Globus pallidus (tissue), 1 donor: ENCODE measurements at regions not wholly inside any gene's neighbourhood (a gene's known extent, or its start where the extent isn't known, plus 50 kb on each side); places are given as distances from the start of the nearest gene placed in this dataset.

Experiments
- DNase-seq: peaks from one replicate; pipeline ENCODE4 v3.0.0-alpha.2; 2015; ENCODE audit warnings: low spot score

DNA sequence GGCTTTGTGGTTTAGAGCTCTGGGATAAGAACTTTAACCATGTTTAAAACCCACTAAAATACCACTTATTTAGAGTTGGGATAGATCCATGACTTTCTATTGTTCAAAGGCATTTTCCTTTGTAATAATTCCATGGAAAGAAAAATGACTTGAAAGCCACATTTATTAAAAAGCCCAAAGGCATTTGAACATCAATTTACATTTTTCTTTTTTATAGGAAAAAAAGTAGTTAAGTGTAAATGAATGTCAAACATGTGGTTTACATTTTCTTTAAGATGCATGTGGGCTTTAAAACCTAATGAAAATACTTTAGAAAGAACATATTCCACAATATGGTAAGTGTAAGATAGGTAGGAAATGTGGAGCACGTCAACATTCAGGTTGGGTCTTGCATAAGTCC, 443.2 kb downstream of the TOX3 start:
- no peak for DNase-seq

- no peak for DNase-seq
These were observed 445.7 kb downstream of the TOX3 start for GRCh38 chr16:52101246-52101645.

DNA sequence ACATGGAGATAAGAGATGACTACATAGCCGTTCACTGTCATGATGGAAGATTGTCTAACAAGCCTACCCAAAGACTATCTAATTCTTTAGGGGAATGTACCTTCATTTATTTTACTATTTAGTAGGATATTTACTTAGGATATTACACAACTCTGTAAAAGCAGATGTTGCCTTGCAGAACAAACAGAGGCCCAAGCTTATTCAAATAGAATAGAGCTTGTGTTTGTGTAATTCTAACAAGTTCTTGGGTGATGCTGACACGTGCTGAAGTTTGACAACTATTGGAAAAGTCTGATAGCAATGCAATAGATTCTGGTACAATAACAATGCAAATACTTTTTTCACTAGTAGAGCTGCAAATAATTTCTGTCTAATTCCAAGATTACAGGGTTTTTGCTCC, 447.6 kb downstream of the TOX3 start:
- DNase-seq: no peak

- no peak for DNase-seq
These were observed 451.5 kb downstream of the TOX3 start for GRCh38 chr16:52095471-52095870.

- no peak for DNase-seq
These were observed 454.8 kb downstream of the TOX3 start for GRCh38 chr16:52092126-52092525.

DNA sequence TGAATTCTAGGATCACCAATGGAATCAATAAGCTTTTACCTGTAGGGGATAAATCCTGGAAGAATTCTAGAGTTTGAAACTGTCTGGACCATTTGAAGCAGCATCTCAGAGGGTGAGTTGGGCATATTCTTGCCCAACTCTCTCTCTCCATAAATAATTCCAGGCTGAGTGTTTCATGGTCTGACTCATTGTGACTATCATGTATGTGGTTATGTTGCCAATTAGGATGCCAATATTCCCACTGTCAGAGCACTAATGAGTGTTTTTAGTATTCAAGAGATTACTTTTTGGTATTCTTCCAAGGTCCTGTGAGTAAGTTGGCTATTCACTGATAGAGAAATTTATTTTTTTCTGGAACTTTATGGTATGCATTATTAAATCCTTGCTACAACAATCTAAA, 456.9 kb downstream of the TOX3 start:
- DNase-seq: no peak

GRCh38 chr16:52089476-52089875, 457.5 kb downstream of the TOX3 start:
- no peak for DNase-seq

DNA sequence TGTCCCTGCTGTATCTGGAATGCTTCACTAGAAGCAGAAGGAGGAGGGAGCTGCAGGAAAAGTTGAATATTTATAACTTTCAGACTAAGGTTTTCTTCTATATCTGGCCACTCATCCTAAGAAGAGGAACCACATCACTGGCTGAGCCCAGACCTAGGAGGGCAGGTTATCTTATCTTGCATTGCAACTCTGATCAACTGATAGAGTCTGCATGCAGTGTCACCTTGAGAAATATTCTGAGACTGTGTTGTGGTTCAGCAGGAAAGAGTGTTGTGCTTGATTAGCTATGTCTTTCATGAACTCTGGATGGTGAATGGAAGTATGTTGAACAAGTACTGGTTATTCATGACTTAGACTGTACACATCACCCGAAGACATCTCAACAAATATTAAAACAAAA, 460.0 kb downstream of the TOX3 start:
- DNase-seq: no peak

DNA sequence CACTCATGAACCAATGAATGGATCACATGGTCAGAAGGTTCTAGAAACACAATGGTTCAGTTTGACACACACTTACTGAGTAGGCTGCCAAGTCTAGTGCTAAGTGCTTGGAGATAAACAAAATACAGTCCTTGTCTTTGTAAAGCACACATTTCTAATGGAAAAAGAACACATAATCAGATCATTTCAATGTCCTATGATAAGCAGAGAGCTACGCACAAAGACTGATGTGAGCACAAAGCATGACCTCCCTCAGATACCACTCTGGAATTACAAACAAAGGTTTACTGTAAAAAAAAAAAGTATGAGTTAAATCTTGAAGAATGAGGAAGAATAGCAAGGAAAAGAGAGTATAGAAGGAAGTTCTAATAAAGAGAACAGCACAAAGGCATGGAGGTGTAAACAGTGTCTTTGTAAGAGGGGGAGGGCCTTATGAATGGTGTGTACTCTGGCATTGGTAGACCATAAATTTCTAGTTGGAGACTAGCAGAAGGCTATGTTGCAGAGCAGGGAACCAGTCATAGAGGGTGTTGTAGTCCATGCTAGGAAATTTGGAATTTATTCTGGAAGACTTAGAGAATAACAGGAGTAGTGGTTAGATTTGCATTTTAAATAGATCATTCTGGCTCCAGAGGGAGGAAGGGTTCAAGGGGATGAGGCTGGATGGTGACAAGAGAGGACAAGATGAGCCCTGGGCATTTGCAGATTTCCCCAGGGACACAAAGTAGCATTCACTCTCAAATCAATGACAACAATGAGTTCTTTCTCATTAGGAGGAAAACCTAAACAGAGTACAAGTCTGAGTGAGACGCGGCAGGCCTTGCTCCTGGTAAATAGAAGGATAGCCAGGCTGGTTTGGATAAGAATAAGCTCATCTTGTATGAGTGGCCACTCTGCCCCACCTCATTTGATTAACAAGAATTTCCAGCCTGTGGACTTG, 468.0 kb downstream of the TOX3 start:
- DNase-seq: peak; percentile 62

DNA sequence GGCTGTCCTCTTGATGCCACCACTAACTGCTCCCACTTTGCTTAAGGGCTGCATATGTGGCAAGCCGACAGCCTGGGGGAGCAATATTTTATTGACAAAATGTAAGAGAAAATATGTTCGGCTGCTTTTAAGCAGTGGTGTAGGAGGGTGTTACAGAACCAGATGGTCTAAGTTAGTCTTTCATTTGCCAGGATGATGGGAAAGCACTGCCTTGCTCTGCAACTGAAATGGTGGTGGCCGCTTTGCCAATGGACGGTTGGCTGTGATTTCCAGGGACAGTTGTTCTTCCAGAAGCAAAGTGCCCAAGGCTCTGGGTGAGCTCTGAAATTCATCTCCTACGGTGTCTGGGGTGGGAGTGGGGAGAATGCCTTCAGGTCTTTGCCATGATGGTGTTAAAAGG, 469.3 kb downstream of the TOX3 start:
- no peak for DNase-seq

DNA sequence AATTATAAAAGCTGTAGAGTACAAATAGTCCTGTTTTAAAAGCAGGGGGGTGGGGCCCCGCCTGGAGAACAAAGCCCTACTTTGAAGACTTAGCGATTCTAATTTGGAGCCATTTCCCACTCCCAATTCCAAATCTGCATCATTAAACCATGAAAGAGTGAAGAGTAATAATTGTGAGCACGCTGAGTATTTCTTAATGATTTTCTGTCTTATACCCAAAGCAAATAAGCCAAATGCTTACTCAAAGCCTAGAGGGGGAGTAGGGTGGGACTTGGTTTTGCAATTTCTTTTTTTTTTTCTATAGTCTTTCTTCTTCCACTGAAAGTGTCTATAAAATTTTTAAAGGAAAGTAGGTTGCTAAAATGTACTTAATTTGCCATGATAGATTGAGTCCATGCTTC, 470.1 kb downstream of the TOX3 start:
- DNase-seq: no peak

DNA sequence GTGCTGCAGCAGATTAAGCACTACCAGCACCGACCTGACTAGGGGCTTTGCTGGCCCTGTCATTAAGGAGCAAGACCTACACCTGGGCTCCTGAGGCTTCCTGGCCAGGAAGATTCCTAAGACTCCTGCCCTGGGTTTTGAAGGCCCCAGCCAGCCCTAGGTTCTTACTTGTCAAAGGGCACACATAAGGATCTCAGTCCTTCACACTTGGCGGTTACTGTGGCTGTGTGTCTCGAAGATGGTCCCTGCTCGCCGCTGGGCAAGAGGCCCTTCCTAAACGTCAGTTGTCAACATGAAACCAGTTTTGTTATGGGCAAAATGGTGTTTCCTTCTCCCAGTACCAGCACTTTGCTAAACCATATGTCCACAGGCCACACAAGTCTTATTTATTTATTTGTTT, 470.6 kb downstream of the TOX3 start:
- DNase-seq: no peak

GRCh38 chr16:52074133-52074532, 472.8 kb downstream of the TOX3 start:
- no peak for DNase-seq

GRCh38 chr16:52073024-52073423, 473.9 kb downstream of the TOX3 start:
- no peak for DNase-seq

DNA sequence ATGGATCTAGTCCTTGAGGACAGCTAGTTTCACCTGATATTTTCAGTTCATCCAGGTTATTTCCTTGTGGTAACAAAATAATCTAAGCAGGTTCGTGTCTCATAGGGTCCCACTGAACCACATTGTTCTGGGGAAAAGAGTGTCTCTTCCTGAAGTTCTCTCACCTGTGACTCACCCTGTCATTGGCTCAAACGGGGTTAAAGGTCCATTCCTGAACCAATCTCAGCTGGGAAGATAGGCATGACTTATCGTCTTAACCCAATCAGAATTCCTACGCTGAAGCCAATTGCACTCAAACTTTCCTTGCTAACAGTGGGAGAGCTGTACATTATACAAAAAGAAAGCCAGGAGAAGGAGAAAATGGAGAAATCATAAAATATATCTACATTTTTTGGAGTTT, 475.8 kb downstream of the TOX3 start:
- no peak for DNase-seq

DNA sequence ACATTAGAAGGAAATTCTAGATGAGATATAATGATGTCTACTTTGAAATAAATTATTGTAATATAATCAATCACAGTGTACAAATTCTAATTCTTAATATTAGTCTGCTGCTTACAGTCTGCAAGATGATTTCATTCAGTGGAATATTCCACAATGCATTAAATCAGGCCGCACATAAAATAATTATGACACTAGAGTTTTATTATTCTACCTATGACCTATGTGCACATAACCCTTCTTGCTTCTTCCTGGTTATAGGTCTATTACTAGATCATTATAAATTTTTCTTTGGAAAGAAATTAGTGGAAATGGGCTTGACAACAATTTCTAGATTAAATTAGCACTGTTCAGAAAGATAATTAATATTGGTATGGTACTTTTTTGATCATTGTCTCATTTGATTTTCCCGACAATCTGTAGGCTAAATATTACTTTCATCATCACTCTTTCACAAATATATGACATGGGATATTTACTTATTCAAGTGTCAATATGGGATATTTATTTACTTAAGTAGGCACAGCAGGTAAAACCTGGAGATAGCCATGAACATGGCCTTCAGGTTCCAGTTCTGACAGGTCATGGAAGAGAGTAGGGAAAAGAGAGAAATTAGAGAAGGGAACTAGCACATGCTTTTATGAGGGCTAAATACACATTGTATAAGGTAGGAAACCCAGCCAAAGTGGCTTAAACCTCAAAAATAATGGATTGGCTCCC, 476.4 kb downstream of the TOX3 start:
- DNase-seq: no peak

GRCh38 chr16:52069866-52070265, 477.1 kb downstream of the TOX3 start:
- DNase-seq: peak; percentile 76

DNA sequence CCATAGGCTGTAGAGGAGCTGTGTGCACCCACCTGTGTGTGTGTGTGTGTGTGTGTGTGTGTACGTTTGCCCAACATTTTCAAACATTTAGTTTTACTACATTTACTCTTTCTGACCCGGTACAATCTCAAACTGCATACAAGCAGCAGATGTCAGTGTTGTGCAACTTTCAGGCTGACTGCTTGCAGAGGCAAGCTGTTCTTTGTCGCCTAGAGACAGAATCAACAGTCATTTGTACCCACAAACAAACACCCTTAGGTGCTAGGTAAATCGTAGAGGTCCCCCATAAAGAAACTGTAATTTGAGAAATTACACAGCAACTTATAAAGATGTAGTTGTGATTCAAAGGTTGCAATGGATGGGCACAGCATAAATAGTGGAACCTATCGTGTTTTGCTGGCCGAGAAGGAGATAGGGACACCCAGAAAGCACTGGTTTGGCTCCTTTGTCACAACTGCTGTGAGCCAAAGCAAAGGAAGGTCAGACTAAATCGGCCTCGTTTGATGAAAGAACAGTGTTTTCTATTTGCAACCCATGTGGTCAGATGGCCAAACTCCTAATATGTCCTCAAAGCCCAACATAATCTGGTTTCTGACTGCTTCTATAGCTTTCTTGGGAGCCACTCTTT, 478.4 kb downstream of the TOX3 start:
- DNase-seq: peak; percentile 71

- peak; percentile 90 for DNase-seq
These were observed 480.0 kb downstream of the TOX3 start for GRCh38 chr16:52066962-52067361.

DNA sequence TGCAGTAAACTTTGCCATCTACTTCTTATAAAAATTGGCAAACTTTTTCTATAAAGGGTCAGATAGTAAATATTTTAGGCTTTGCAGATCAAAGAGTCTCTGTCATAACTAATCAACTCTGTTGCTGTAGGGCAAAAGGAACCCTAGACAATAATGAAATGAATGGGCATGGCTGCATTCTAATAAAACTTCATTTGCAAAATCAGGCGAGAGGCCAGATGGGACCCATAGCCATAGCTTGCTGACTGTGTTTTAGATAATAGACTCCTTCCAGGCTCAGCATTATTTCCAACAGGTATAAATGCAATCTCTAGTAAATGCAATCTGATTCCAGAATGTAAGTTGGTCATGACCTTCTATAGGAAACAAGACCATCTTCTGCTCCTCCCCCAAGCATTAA, 490.7 kb downstream of the TOX3 start:
- DNase-seq: no peak

DNA sequence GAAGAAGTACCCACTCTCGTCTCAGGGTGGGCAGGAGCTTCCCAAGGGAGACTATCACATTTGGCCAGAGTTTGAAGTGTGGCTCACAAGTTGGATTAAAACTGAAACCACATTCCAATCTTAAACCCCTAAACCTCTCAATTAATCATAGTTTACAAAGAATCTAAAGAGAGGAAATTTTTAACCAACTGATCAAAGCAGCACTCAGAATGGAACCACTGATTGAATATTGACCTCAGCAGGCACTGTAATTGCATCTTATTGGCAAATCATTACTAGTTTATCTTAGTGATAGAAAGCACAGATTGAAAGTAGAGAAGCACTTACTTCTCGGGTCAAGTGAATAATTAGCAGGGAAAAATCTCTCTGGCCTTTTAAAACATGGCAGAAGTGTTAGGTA, 491.6 kb downstream of the TOX3 start:
- DNase-seq: no peak

DNA sequence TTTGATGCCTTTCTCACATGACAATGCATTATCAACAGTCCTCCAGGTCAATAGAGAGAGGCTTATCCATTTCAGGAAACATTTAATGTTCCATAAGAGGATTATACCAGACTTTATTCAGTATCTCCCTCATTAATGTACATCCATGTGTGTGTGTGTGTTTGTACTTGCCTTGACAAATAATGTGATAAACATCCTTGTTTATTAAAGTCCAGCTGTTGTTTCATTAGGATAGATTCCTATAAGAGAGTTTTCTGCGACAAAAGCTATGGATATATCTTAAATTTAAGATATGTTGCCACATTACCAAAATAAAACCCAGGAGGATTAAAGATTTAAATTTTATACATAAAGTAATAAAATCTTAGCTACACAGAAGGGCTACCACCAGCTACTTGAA, 492.6 kb downstream of the TOX3 start:
- DNase-seq: no peak

DNA sequence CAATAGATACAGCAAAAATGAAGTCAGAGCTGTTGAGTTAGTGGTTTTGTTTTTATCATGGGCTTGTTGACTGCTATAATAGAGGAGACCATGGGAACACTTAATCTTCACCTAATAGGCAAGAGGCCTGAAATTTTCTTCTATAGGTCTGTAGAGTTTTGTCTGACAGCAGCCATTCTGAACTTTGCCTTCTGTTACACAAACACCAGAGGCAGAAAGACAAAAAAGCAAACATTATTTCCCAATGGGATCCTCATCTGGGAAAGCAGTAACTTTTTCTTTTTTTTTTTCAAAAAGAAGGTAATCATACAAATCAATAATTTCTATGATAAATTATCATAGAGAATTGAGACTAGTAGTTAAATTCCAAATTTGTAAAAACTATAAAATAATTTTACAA, 494.1 kb downstream of the TOX3 start:
- DNase-seq: no peak
